ENCODE measurements at regions not wholly inside any gene's neighbourhood (a gene's known extent, or its start where the extent isn't known, plus 50 kb on each side); places are given as distances from the start of the nearest gene placed in this dataset.

DNA sequence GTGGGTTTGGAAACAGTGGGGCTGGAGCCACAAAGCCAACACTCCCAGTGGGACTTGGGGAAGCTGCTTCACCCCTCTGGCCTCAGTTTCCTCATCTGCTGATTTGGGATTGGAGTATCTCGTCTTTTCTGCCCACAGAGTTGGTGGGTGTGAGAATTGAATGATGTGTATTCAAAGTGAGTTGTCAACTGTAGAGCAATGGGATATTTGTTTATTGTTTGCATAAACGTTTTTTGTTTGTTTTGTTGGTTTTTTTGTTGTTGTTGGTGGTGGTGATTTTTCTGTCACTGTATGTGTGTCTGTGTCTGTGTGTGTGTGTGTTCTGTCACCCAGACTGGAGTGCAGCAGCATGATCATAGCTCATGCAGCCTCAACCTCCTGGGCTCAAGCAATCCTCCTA lies 542.0 kb downstream of the MIAT start:
- Histone ChIP-seq H3K36me3 (no peaks in the 10 kb centered on the region), H3K9me3 (replicated peaks) (peaks cover 9% of the 10 kb centered on the region), H3K27ac (replicated peaks) (no peak overlapping the region), H3K4me3 (no peak overlapping the region), H3K4me1 (no peaks in the 10 kb centered on the region), H3K27me3 (ENCODE audit: low read depth) (peaks cover 96% of the 10 kb centered on the region)
- TF ChIP-seq, protein P1, sequence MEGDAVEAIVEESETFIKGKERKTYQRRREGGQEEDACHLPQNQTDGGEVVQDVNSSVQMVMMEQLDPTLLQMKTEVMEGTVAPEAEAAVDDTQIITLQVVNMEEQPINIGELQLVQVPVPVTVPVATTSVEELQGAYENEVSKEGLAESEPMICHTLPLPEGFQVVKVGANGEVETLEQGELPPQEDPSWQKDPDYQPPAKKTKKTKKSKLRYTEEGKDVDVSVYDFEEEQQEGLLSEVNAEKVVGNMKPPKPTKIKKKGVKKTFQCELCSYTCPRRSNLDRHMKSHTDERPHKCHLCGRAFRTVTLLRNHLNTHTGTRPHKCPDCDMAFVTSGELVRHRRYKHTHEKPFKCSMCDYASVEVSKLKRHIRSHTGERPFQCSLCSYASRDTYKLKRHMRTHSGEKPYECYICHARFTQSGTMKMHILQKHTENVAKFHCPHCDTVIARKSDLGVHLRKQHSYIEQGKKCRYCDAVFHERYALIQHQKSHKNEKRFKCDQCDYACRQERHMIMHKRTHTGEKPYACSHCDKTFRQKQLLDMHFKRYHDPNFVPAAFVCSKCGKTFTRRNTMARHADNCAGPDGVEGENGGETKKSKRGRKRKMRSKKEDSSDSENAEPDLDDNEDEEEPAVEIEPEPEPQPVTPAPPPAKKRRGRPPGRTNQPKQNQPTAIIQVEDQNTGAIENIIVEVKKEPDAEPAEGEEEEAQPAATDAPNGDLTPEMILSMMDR (IDR thresholded peaks at IDR 0.05; ENCODE audit: borderline replicate concordance), result no peak
- no peak for DNase-seq
- intact Hi-C loops (cut with micrococcal nuclease), result no loop called here

DNA sequence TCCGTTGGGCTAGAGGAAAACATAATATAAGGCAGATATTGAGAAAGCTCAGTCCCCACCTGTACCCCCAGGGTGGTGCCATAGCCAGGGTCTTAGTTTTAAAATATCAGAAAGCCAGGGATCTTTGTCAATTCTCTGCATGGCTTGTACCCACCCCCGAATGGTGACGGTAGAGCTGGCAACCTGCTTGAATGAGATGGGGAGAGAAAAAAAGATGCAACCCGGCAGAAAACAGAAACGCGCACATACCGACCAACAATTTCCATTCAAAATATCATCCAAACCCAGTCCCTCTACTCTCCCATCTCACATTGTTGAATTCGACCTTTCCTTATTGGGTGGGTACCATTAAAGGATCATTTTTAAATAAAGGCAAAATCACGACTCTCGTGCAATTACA lies 543.9 kb downstream of the MIAT start:
- H3K27ac ChIP-seq (replicated peaks), result no peak overlapping the region
- TF ChIP-seq, protein P1 (IDR thresholded peaks at IDR 0.05; ENCODE audit: borderline replicate concordance), result no peak
- H3K9me3 ChIP-seq (replicated peaks), result peaks cover 16% of the 10 kb centered on the region
- peaks cover 96% of the 10 kb centered on the region for H3K27me3 ChIP-seq (ENCODE audit: low read depth)
- no peak for DNase-seq
- intact Hi-C loops (cut with micrococcal nuclease), result no loop called here
- H3K4me3 ChIP-seq, result no peak overlapping the region
- H3K4me1 ChIP-seq, result no peaks in the 10 kb centered on the region
- no peaks in the 10 kb centered on the region for H3K36me3 ChIP-seq

DNA sequence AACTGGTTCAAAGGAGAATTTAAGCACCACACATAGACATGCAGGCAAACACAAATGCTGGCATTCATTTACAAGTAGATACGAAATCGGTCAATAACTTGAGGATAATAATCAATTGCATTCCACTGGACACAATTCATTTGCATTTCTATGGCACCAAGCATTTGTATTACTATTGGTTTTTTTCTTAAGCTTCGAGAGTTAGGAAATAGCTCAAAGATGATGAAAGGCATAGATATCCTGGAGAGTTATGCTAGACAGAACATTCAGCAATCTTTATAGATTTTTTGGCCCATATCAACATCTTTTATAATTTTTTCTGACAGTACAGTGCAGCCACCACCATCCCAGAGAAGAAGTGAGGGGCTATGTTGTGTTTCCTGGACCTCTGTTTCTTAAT lies 544.4 kb downstream of the MIAT start:
- H3K9me3 ChIP-seq (replicated peaks), result peaks cover 16% of the 10 kb centered on the region
- no peaks in the 10 kb centered on the region for H3K4me1 ChIP-seq
- H3K27me3 ChIP-seq (ENCODE audit: low read depth), result peaks cover 96% of the 10 kb centered on the region
- no peak overlapping the region for H3K4me3 ChIP-seq
- H3K27ac ChIP-seq (replicated peaks), result no peak overlapping the region
- TF ChIP-seq, protein P1 (IDR thresholded peaks at IDR 0.05; ENCODE audit: borderline replicate concordance), result no peak
- H3K36me3 ChIP-seq, result no peaks in the 10 kb centered on the region
- intact Hi-C loops (cut with micrococcal nuclease), result no loop called here
- no peak for DNase-seq

DNA sequence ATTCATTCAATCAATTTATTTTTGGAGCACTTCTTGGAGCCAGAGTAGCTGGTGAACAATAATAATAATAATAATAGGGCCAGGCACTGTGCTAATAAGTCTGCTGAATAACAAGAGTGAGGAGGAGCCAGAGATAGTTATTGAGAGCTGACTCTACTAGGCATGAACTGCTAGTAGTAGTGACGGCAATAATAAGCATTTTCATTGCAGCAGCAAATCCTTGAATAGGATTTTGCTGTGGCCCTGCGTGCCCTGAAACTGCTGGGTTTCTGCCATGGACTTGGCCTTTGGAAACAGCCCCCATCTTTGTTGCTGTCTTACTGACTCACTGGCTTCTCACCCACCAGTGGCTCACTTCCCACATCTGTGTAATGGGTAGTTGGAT lies 545.9 kb downstream of the MIAT start:
- DNase-seq, result no peak
- Histone ChIP-seq H3K27me3 (ENCODE audit: low read depth) (peaks cover 97% of the 10 kb centered on the region), H3K36me3 (no peaks in the 10 kb centered on the region), H3K9me3 (replicated peaks) (peaks cover 8% of the 10 kb centered on the region), H3K27ac (replicated peaks) (no peak overlapping the region), H3K4me1 (no peaks in the 10 kb centered on the region), H3K4me3 (no peak overlapping the region)
- TF ChIP-seq, protein P1 (IDR thresholded peaks at IDR 0.05; ENCODE audit: borderline replicate concordance), result no peak
- intact Hi-C loops (cut with micrococcal nuclease), result no loop called here

DNA sequence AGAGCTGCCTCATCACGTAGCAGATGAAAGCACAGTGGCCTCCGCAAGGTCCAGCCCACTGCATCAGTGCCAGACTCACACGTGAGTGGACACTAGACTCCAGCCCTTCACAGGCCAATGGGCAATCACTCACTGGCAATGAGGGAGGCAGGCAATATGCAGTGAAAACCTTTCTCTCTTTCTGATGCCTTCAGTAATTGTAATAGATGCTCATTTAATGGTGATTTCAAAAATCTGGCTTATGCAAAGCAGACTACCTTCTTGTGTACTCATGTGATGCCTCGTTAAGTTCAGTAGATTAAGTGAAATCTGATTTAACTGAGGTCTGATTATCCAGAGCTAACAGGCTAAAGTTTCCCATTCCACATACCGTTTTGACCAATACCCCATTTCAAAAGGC lies 546.9 kb downstream of the MIAT start:
- peaks cover 8% of the 10 kb centered on the region for H3K9me3 ChIP-seq (replicated peaks)
- H3K4me3 ChIP-seq, result no peak overlapping the region
- TF ChIP-seq, protein P1 (IDR thresholded peaks at IDR 0.05; ENCODE audit: borderline replicate concordance), result no peak
- DNase-seq, result no peak
- no peaks in the 10 kb centered on the region for H3K4me1 ChIP-seq
- H3K27me3 ChIP-seq (ENCODE audit: low read depth), result peaks cover 96% of the 10 kb centered on the region
- intact Hi-C loops (cut with micrococcal nuclease), result no loop called here
- no peaks in the 10 kb centered on the region for H3K36me3 ChIP-seq
- no peak overlapping the region for H3K27ac ChIP-seq (replicated peaks)

DNA sequence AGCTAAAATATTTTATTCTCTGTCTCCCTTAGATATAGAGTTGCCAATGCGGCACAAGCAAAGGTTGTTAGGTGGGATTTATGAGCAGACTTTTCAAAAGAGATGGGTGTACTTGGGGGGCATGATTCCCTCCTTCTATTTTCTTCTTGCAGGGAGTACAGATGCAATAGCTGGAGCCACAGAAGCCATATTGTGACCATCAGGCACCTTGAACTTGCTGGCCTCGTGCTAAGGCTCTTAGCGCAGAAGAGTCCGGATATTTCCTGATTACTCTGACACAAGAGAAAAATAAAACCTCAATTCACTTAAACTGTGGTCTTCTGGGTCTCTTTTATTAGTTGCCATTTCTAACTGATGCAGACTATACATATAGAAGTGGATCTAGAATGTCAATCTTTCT lies 547.4 kb downstream of the MIAT start:
- TF ChIP-seq, protein P1 (IDR thresholded peaks at IDR 0.05; ENCODE audit: borderline replicate concordance), result no peak
- no peak for DNase-seq
- H3K9me3 ChIP-seq (replicated peaks), result peaks cover 8% of the 10 kb centered on the region
- no peak overlapping the region for H3K27ac ChIP-seq (replicated peaks)
- intact Hi-C loops (cut with micrococcal nuclease), result no loop called here
- H3K36me3 ChIP-seq, result no peaks in the 10 kb centered on the region
- no peaks in the 10 kb centered on the region for H3K4me1 ChIP-seq
- H3K27me3 ChIP-seq (ENCODE audit: low read depth), result peaks cover 95% of the 10 kb centered on the region
- no peak overlapping the region for H3K4me3 ChIP-seq

Measured in left ventricle myocardium inferior (tissue), 1 donor.